RWPE2 (cell line): ENCODE measurements at regions not wholly inside any gene's neighbourhood (a gene's known extent, or its start where the extent isn't known, plus 50 kb on each side); places are given as distances from the start of the nearest gene placed in this dataset.
"Not testable (repeated sequence)": the region's sequence is repeated elsewhere in the genome, so short reads cannot be mapped to it uniquely, and the experiment has no call there.

ENCODE experiments used
- ATAC-seq: fragments of 200-7000 bp; cut with Tn5 transposase; 3 replicates; pipeline ENCODE4 v1.9.1; 2021; ENCODE audit warnings: low read depth
- DNase-seq: peaks from one replicate; pipeline ENCODE4 v3.0.0-alpha.2; 2020; ENCODE audit warnings: low spot score
- H3K27ac ChIP-seq: fragments of 450-650 bp; 2 replicates; pipeline ENCODE4 v1.5.1; 2017; ENCODE audit warnings: mild to moderate bottlenecking; ENCODE audit not compliant: poor library complexity, severe bottlenecking
- H3K27me3 ChIP-seq: fragments of 250-450 bp; sonication (Bioruptor Pico); 2 replicates; pipeline ENCODE4 v1.5.1; 2021; ENCODE audit warnings: mild to moderate bottlenecking, moderate library complexity; ENCODE audit not compliant: insufficient read depth, poor library complexity, severe bottlenecking
- H3K36me3 ChIP-seq: fragments of 250-450 bp; sonication (Bioruptor Pico); 2 replicates; pipeline ENCODE4 v1.5.1; 2020; ENCODE audit warnings: low read depth, mild to moderate bottlenecking, moderate library complexity
- H3K4me1 ChIP-seq: fragments of 250-450 bp; sonication (Bioruptor Pico); 2 replicates; pipeline ENCODE4 v1.5.1; 2021; ENCODE audit warnings: mild to moderate bottlenecking, moderate library complexity; ENCODE audit not compliant: insufficient read depth, poor library complexity, severe bottlenecking
- H3K4me3 ChIP-seq: fragments of 250-450 bp; sonication (Bioruptor Pico); 2 replicates; pipeline ENCODE4 v1.5.1; 2021; ENCODE audit warnings: mild to moderate bottlenecking, moderate library complexity; ENCODE audit not compliant: severe bottlenecking
- H3K9me3 ChIP-seq: fragments of 250-450 bp; sonication (Bioruptor Pico); 2 replicates; pipeline ENCODE4 v1.5.1; 2021; ENCODE audit warnings: mild to moderate bottlenecking, moderate library complexity; ENCODE audit not compliant: severe bottlenecking
- TF ChIP-seq, protein P1 (sequence below): fragments of 450-650 bp; IDR thresholded peaks from one replicate; pipeline ENCODE4 v1.5.1; 2017; ENCODE audit warnings: mild to moderate bottlenecking, moderate library complexity; ENCODE audit not compliant: poor library complexity, severe bottlenecking

- no peaks in the 10 kb centered on the region for H3K27me3 ChIP-seq
- no peaks in the 10 kb centered on the region for H3K4me1 ChIP-seq
- TF ChIP-seq, protein P1, sequence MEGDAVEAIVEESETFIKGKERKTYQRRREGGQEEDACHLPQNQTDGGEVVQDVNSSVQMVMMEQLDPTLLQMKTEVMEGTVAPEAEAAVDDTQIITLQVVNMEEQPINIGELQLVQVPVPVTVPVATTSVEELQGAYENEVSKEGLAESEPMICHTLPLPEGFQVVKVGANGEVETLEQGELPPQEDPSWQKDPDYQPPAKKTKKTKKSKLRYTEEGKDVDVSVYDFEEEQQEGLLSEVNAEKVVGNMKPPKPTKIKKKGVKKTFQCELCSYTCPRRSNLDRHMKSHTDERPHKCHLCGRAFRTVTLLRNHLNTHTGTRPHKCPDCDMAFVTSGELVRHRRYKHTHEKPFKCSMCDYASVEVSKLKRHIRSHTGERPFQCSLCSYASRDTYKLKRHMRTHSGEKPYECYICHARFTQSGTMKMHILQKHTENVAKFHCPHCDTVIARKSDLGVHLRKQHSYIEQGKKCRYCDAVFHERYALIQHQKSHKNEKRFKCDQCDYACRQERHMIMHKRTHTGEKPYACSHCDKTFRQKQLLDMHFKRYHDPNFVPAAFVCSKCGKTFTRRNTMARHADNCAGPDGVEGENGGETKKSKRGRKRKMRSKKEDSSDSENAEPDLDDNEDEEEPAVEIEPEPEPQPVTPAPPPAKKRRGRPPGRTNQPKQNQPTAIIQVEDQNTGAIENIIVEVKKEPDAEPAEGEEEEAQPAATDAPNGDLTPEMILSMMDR = peak; percentile 6
- no peak overlapping the region for H3K27ac ChIP-seq
- H3K36me3 ChIP-seq = no peaks in the 10 kb centered on the region
- no peaks in the 10 kb centered on the region for H3K9me3 ChIP-seq
- DNase-seq (no peak), ATAC-seq (peak; percentile 52; the same call in 1 of the 3 replicates)
- no peak overlapping the region for H3K4me3 ChIP-seq
Observed at GRCh38 chr5:75885849-75886596, 168.8 kb upstream of the POC5 start.

DNA sequence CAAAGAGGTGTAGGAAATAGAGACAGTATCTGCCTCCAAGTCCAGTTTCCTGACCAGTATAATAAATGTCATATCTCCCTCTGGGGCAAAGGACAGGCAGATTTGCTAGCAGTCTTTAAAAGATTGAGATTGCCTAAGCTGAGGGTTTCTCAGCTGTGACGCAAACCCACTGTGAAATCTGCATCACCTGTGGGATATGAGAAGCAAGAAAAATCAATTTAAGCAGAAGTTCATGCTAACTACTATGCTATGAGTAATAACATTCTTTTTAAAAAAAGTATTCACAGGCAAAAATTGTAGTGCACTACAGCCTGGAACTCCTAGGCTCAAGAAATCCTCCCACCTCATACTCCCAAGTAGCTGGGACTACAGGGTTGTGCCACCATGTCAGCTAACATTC lies 168.1 kb upstream of the POC5 start:
- Histone ChIP-seq H3K4me3 (no peak overlapping the region), H3K36me3 (no peaks in the 10 kb centered on the region), H3K4me1 (no peaks in the 10 kb centered on the region), H3K27me3 (no peaks in the 10 kb centered on the region), H3K9me3 (no peaks in the 10 kb centered on the region), H3K27ac (no peak overlapping the region)
- TF ChIP-seq, protein P1 = no peak
- ATAC-seq (no peak), DNase-seq (no peak)

GRCh38 chr5:75869891-75870290 lies 152.7 kb upstream of the POC5 start:
- H3K9me3 ChIP-seq = no peaks in the 10 kb centered on the region
- no peak overlapping the region for H3K27ac ChIP-seq
- ATAC-seq (peak; percentile 77), DNase-seq (no peak)
- no peak overlapping the region for H3K4me3 ChIP-seq
- H3K27me3 ChIP-seq = no peaks in the 10 kb centered on the region
- H3K36me3 ChIP-seq = no peaks in the 10 kb centered on the region
- TF ChIP-seq, protein P1 = no peak
- H3K4me1 ChIP-seq = peaks cover 4% of the 10 kb centered on the region

DNA sequence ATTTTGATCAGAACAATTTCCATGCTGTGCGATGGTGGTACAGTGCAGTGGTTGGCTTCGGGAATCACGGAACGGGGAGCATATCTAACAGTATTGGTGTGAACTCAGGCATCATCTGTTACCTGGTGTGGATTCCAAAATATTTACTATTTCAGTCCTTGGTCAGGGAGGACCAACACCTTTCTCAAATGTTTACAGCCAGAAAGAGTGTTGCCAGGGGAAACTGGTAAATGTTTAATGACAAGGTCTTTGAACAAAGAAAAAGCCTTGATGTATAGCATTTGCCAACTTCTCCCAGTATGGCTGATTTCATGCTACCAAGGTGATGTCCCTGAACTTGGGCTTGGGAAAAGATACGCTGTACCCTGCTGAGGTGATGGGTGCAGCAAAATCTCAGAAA lies 145.6 kb upstream of the POC5 start:
- no peaks in the 10 kb centered on the region for H3K4me1 ChIP-seq
- TF ChIP-seq, protein P1 = no peak
- DNase-seq (no peak), ATAC-seq (no peak)
- H3K27ac ChIP-seq = no peak overlapping the region
- no peak overlapping the region for H3K4me3 ChIP-seq
- no peaks in the 10 kb centered on the region for H3K36me3 ChIP-seq
- H3K9me3 ChIP-seq = no peaks in the 10 kb centered on the region
- H3K27me3 ChIP-seq = peaks cover 33% of the 10 kb centered on the region

GRCh38 chr5:75859621-75860020 lies 142.4 kb upstream of the POC5 start:
- not testable (repeated sequence) for H3K36me3 ChIP-seq, H3K4me3 ChIP-seq, DNase-seq, H3K4me1 ChIP-seq, ATAC-seq, H3K27ac ChIP-seq, H3K9me3 ChIP-seq
- peaks cover 43% of the 10 kb centered on the region for H3K27me3 ChIP-seq
